PC-3 (cell line): ENCODE measurements at regions not wholly inside any gene's neighbourhood (a gene's known extent, or its start where the extent isn't known, plus 50 kb on each side); places are given as distances from the start of the nearest gene placed in this dataset.

ENCODE experiments used
- EZH2 ChIP-seq: fragments of 300-600 bp; sonication (generic); IDR thresholded peaks from one replicate; pipeline ENCODE4 v1.6.1; 2017; ENCODE audit warnings: antibody characterized with exemption, mild to moderate bottlenecking, low read length; ENCODE audit not compliant: unreplicated experiment
- TF ChIP-seq, protein P1 (sequence below): fragments of 300-600 bp; sonication (generic); conservative IDR thresholded peaks from 2 replicates; pipeline ENCODE4 v1.5.1; 2017; ENCODE audit warnings: antibody characterized with exemption, low read depth, mild to moderate bottlenecking, low read length

DNA sequence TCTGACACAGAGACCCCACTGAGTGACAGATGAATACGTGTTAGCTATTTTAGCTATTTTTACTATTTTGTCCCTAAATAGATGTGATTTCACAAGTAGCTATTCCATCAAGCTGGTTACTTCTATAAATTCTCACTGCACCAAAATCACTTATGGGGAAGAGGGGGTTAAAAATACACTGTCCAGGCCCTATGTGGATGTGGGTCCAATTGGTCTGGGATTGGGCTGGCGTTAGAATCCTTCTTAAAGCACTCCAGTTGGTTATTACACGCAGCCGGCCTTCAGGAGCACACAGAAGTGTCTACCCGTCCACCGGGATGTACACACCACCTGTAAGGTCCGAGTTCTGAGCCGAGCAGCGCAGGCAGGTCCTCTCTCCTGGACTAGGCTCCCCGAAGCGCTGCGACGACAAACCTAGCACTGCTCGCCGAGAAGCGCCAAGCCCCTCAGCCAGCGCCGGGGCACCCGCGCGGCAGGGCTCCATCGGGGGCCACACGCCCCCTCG is 222.3 kb upstream of the MKLN1 start:
- TF ChIP-seq, protein P1, sequence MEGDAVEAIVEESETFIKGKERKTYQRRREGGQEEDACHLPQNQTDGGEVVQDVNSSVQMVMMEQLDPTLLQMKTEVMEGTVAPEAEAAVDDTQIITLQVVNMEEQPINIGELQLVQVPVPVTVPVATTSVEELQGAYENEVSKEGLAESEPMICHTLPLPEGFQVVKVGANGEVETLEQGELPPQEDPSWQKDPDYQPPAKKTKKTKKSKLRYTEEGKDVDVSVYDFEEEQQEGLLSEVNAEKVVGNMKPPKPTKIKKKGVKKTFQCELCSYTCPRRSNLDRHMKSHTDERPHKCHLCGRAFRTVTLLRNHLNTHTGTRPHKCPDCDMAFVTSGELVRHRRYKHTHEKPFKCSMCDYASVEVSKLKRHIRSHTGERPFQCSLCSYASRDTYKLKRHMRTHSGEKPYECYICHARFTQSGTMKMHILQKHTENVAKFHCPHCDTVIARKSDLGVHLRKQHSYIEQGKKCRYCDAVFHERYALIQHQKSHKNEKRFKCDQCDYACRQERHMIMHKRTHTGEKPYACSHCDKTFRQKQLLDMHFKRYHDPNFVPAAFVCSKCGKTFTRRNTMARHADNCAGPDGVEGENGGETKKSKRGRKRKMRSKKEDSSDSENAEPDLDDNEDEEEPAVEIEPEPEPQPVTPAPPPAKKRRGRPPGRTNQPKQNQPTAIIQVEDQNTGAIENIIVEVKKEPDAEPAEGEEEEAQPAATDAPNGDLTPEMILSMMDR = no peak
- TF ChIP-seq EZH2 = no peak
